NOMO-1 (cell line): ENCODE measurements at regions not wholly inside any gene's neighbourhood (a gene's known extent, or its start where the extent isn't known, plus 50 kb on each side); places are given as distances from the start of the nearest gene placed in this dataset.
A peak's percentile ranks its signal among the peaks of the same experiment; 100 is the strongest.

ENCODE experiments used
- DNase-seq, 2 experiments: peaks; one replicate each; lab custom pipeline; 2025; ENCODE audit not compliant: unreplicated experiment in 2 of 2; lab: John Stamatoyannopoulos, UW

GRCh38 chr20:39269493-39270217 is 307.5 kb downstream of the DHX35 start:
- no peak for DNase-seq

- DNase-seq, result no peak
Measured at GRCh38 chr20:39268981-39269461, 306.9 kb downstream of the DHX35 start.

- DNase-seq, result no peak
Measured at GRCh38 chr20:39268491-39268951, 306.4 kb downstream of the DHX35 start.

GRCh38 chr20:39266989-39267388 is 304.8 kb downstream of the DHX35 start:
- no peak for DNase-seq

- DNase-seq, result peak; percentile 9 to 33
Measured at GRCh38 chr20:39264506-39265172, 302.5 kb downstream of the DHX35 start.

- no peak for DNase-seq
Measured at GRCh38 chr20:39263076-39263475, 300.9 kb downstream of the DHX35 start.

GRCh38 chr20:39259808-39260207 is 297.7 kb downstream of the DHX35 start:
- no peak for DNase-seq

GRCh38 chr20:39259010-39259803 is 297.1 kb downstream of the DHX35 start:
- DNase-seq, result no peak

GRCh38 chr20:39258253-39258652 is 296.1 kb downstream of the DHX35 start:
- DNase-seq, result no peak

- no peak for DNase-seq
Measured at GRCh38 chr20:39253051-39253755, 291.1 kb downstream of the DHX35 start.

- no peak for DNase-seq
Measured at GRCh38 chr20:39252035-39252434, 289.9 kb downstream of the DHX35 start.

GRCh38 chr20:39249798-39250197 is 287.7 kb downstream of the DHX35 start:
- no peak for DNase-seq

GRCh38 chr20:39248862-39249485 is 286.8 kb downstream of the DHX35 start:
- DNase-seq, result no peak

- DNase-seq, result no peak
Measured at GRCh38 chr20:39248171-39248861, 286.2 kb downstream of the DHX35 start.

GRCh38 chr20:39246436-39246835 is 284.3 kb downstream of the DHX35 start:
- no peak for DNase-seq

- DNase-seq, result no peak
Measured at GRCh38 chr20:39245685-39246311, 283.7 kb downstream of the DHX35 start.

- DNase-seq, result no peak
Measured at GRCh38 chr20:39243962-39244361, 281.8 kb downstream of the DHX35 start.

GRCh38 chr20:39242614-39243013 is 280.5 kb downstream of the DHX35 start:
- DNase-seq, result no peak

- no peak for DNase-seq
Measured at GRCh38 chr20:39234520-39235095, 272.5 kb downstream of the DHX35 start.
